ENCODE measurements at regions not wholly inside any gene's neighbourhood (a gene's known extent, or its start where the extent isn't known, plus 50 kb on each side); places are given as distances from the start of the nearest gene placed in this dataset.

- DNase-seq (ENCODE audit: low spot score): no peak
Measured at GRCh38 chr10:71123023-71123422, 89.3 kb upstream of the UNC5B start.

DNA sequence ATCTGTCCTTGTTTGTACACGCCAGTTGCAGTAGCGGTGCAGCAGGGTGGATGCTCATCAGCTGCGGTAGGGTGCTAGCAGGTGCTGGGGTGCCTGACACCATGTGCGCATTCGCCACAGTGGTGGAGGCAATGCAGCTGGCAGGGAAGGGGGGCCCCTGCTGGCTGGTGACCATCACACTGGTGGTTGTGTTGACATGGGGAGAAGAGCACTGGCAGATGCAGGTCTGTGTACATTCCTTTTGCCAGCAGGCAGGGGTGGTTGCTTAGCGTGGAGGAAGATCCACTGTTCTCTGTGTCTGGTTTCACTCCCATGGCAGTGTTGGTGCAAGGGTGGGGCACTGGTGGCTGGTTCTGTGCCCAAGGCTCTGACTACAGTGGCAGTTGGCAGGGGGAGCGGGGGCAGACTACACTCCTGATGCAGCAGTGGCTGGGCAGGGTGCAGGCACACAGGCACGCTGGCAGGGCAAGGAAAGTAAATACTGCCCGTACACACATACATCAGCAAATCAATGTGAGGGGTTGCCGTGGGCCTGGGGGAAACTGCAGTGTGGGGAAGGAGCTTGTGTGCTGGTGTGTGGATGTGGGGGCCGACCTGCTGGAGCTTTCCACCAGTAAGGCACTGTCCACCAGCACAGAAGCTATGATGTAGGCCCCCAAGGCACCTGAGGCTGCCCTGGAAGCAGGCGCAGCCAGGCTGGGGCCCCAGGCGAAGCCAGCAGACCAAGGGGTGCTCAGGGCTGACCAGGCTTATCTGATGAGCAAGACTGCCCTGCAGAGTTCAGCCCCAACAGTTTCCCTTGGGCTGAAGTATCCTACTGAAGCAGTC lies 87.2 kb upstream of the UNC5B start:
- DNase-seq (ENCODE audit: low spot score): no peak

- DNase-seq (ENCODE audit: low spot score): no peak
Measured at GRCh38 chr10:71125749-71126107, 86.6 kb upstream of the UNC5B start.

DNA sequence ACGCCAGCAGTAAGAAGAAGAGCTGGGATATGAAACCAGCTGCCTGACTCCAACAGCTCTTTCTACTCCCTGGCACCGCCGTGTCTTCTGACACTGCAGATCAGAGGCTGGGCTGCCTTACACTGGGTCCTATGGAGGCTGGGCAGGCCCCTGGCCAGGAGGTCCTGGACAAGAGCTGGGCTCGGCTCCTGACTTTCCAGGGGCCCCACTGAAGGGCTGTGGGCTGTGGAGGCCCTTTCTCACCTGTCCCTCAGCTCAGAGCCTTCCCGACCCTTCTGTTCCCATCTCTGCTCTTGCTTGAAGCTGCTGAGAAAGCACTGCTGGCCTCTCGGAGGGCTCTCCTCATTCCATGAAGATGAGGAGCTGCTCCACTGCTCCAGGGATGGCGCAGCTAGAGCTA lies 85.9 kb upstream of the UNC5B start:
- no peak for DNase-seq (ENCODE audit: low spot score)

GRCh38 chr10:71127104-71127503 lies 85.3 kb upstream of the UNC5B start:
- no peak for DNase-seq (ENCODE audit: low spot score)

DNA sequence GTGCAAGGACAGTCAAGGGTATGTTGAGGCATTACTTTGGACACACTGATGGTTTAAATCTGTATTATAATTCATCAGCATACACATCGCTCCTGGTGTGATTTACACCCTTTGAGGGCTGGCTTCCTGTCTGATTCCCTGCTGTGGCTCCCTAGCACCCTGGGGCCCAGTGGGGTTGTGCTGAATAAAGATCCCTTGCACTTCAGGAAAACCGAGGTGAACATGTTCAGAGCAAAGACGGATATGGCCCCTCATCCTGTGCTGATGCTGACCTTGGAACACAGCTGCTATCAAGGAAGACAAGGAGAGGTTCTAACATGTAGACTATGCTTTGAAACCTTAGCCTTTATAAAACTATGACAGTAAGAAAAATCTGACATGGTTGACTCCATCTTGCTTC lies 84.6 kb upstream of the UNC5B start:
- DNase-seq (ENCODE audit: low spot score): no peak

DNA sequence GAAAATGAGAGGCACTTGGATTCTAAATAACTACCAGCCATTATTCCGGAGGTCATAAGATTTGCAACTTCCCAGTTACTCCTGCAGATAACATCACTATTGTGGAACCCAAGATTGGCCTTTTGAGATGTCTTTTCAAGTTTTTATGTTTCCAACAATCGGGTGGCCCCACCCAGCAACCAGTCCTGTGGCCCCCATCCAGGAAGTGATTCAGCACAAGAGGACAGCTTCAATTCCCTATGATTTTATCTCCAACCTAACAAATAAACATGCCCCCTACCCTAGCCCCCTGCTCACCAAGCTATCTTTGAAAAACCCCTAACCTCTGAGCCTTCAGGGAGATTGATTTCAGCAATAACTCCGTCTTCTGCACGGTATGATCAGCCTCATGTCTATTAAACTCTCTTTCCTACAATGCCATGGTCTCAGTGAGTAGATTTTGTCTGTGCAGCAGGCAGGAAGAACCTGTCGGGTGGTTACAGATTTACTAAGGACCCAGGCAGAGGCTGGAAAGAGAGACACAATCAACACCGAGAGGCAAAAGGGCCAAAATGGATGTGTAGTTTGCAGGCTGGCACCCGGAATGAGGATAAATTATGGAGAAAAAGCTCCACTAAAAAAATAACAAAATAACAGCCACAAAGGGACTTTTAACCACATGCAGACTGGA lies 83.9 kb upstream of the UNC5B start:
- DNase-seq (ENCODE audit: low spot score): no peak

DNA sequence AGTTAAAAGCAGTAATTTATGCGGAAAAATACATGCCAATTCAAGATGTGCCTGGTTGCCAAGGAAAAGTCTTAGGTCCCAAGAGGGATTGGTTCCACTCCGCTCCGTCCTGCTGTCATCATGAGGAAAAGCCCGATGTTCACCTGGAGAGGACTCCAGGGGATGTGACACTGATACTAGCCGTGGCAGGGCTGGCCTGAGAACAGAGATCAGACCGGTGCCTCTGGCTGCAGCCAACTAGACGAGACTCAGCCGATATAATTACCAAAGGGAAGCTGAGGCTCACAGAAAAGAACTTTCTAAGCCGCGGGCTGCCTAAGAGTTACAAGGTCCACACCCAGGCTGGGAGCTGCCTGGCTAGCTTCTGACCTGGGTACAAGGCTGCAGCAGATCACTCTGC lies 81.3 kb upstream of the UNC5B start:
- no peak for DNase-seq (ENCODE audit: low spot score)

DNA sequence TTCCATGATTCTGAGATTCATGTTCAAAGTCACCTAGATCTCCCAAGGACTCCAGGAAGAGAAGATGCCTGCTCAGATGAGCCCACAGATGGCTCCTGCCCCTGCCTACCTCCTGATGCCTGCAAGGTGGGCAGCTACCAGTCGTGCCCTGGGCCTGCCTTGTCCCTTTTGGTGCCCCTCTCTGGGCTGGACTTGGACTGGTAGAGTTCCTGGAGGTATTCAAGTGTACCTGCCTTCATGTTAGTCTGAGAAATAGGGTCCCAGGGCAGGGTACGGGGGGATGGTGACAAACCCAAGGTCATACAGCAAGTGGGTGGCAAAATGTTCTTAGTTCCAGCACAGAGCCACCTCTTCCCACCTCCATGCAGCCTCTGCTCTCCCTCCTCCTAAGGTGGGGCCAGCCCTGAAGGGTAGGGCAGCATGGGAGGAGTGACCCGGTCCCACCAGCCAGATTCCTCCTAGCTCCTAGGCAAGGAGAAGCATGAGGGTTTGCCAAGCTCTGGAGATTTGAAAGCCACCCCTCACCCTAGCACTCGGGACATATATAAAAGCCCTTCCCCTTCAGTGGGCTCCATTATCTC lies 80.8 kb upstream of the UNC5B start:
- no peak for DNase-seq (ENCODE audit: low spot score)

DNA sequence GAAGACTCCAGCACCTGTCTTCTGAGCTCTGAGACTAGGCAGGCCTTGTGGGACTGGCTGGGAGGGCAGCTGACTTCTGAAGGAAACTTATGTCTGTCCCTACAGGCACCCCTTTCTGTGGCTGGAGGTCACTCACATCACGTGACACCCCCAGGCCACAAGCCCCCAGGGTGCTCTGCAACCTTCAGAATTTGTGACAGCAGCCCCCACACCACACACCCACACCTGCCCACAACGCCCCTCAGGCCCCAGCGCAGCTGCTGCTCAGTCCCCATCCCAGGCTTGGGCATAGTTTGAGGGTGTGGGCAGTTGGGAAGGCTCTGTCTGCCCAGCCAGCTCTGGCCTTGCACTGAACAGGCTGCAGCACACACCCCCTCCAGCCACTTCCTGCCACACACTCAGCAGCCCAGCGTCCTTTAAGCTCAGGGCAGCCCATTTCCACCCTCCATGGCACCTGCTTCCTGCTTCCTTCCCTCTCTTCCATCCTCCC lies 80.0 kb upstream of the UNC5B start:
- DNase-seq (ENCODE audit: low spot score): no peak

- no peak for DNase-seq (ENCODE audit: low spot score)
Measured at GRCh38 chr10:71133710-71134686, 78.4 kb upstream of the UNC5B start.

- DNase-seq (ENCODE audit: low spot score): no peak
Measured at GRCh38 chr10:71134732-71135211, 77.6 kb upstream of the UNC5B start.

GRCh38 chr10:71135236-71135635 lies 77.1 kb upstream of the UNC5B start:
- no peak for DNase-seq (ENCODE audit: low spot score)

- DNase-seq (ENCODE audit: low spot score): no peak
Measured at GRCh38 chr10:71136036-71136721, 76.2 kb upstream of the UNC5B start.

DNA sequence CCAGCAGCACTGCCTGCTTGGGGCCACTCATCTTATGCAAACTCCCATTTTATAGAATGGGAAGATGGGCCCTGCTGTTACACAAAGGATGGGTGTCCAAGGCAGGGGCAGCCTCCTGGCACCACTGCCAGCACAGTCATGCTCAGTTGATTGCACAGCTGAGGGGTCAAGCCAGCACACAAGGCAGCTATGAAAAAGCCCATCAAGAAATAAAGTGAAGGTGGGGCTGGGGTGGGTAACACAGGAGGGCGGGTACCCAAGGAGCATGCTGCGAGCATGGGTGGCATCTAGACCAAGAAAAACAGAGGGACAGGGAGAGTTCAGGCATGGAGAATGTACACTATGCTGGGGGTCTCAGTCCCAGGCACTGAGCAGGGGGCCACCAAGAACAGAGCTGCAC lies 74.7 kb upstream of the UNC5B start:
- no peak for DNase-seq (ENCODE audit: low spot score)

- no peak for DNase-seq (ENCODE audit: low spot score)
Measured at GRCh38 chr10:71138166-71138830, 74.1 kb upstream of the UNC5B start.

DNA sequence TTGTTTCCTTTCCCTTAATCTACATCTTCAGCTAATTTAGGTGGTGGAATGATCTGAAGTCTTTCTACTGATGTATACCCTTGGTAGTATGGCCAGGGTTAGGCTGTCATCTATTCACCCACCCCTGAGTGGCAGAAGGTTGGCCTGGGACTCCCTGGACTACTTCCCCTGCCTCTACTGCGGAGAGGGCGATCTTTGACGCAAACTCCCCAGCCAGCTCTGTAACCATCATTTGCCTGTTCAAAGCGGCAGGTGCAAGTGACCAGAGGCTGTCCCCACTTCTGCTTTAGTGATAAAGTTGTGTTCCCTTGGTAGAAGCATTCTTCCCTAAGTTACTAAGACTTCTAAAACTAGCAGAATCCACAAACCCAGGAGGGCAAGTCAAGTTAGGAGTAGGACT lies 70.8 kb upstream of the UNC5B start:
- no peak for DNase-seq (ENCODE audit: low spot score)

DNA sequence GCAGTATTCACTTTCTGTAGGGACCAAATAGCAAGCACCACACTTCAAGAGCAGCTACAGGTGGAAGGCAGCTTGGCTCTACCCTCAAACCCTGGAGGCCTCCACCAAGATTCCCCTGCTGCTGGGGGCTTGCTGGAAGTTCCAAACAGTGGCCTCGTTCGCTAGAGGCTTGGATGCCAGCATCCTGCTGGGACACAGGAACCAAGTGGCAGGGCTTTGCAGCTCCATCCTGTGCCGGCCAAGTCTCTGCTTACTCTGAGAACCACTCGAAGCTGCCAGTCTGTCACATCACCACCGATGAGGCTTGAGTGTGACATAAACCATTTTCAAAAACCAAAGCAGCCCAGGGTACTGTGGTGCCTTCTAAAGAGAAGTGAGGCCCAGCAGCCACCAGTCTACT lies 69.2 kb upstream of the UNC5B start:
- no peak for DNase-seq (ENCODE audit: low spot score)

- DNase-seq (ENCODE audit: low spot score): no peak
Measured at GRCh38 chr10:71143610-71144009, 68.8 kb upstream of the UNC5B start.

DNA sequence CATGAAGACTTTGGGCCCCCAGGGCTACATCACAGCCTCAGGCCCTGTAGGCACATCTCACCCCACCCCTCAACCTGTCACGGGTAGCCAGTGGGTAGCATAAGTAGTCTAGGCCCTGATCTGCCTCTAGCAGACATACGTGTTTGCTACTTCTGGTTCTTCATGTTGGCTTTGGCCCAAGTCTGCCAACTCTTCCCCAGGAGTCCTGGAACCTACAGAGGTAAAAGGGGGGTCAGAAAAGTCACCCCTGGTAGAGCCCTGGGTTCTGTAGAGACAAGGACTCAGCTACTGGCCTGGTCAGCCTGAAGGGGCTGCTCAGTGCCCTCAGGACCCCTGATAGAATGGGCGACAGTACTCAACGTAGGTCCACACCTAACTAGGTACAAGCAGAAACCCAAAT lies 67.5 kb upstream of the UNC5B start:
- DNase-seq (ENCODE audit: low spot score): no peak
